ENCODE measurements at regions not wholly inside any gene's neighbourhood (a gene's known extent, or its start where the extent isn't known, plus 50 kb on each side); places are given as distances from the start of the nearest gene placed in this dataset.
"Not testable (repeated sequence)": the region's sequence is repeated elsewhere in the genome, so short reads cannot be mapped to it uniquely, and the experiment has no call there.

GRCh38 chr5:143519215-143519614 lies 115.7 kb upstream of the NR3C1 start:
- DNase-seq, result not testable (repeated sequence)

GRCh38 chr5:143517824-143518223 lies 114.3 kb upstream of the NR3C1 start:
- DNase-seq, result not testable (repeated sequence)

- no peak for DNase-seq
These were observed 112.8 kb upstream of the NR3C1 start for GRCh38 chr5:143516249-143516648.

GRCh38 chr5:143515829-143516228 lies 112.3 kb upstream of the NR3C1 start:
- DNase-seq, result no peak

- DNase-seq, result no peak
These were observed 111.3 kb upstream of the NR3C1 start for GRCh38 chr5:143514616-143515335.

- DNase-seq, result no peak
These were observed 110.2 kb upstream of the NR3C1 start for GRCh38 chr5:143513720-143514119.

- no peak for DNase-seq
These were observed 108.2 kb upstream of the NR3C1 start for GRCh38 chr5:143511736-143512135.

GRCh38 chr5:143509758-143510221 lies 106.3 kb upstream of the NR3C1 start:
- no peak for DNase-seq

- DNase-seq, result no peak
These were observed 103.5 kb upstream of the NR3C1 start for GRCh38 chr5:143506836-143507552.

GRCh38 chr5:143505934-143506333 lies 102.4 kb upstream of the NR3C1 start:
- no peak for DNase-seq

- no peak for DNase-seq
These were observed 101.9 kb upstream of the NR3C1 start for GRCh38 chr5:143505354-143505753.

- no peak for DNase-seq
These were observed 98.0 kb upstream of the NR3C1 start for GRCh38 chr5:143501310-143502044.

- no peak for DNase-seq
These were observed 96.1 kb upstream of the NR3C1 start for GRCh38 chr5:143499480-143500114.

GRCh38 chr5:143498821-143499220 lies 95.3 kb upstream of the NR3C1 start:
- no peak for DNase-seq

- DNase-seq, result no peak
These were observed 94.3 kb upstream of the NR3C1 start for GRCh38 chr5:143497749-143498148.

- no peak for DNase-seq
These were observed 93.5 kb upstream of the NR3C1 start for GRCh38 chr5:143496943-143497342.

- DNase-seq, result no peak
These were observed 92.4 kb upstream of the NR3C1 start for GRCh38 chr5:143495821-143496275.

- DNase-seq, result no peak
These were observed 91.6 kb upstream of the NR3C1 start for GRCh38 chr5:143495110-143495509.

GRCh38 chr5:143494595-143494994 lies 91.1 kb upstream of the NR3C1 start:
- DNase-seq, result no peak

GRCh38 chr5:143494162-143494561 lies 90.7 kb upstream of the NR3C1 start:
- DNase-seq, result no peak

GRCh38 chr5:143492783-143493182 lies 89.3 kb upstream of the NR3C1 start:
- no peak for DNase-seq

GRCh38 chr5:143491646-143492045 lies 88.2 kb upstream of the NR3C1 start:
- DNase-seq, result no peak

- DNase-seq, result no peak
These were observed 84.9 kb upstream of the NR3C1 start for GRCh38 chr5:143488381-143488780.

Data from midbrain (tissue), 1 donor.